K562 (cell line): ENCODE measurements at regions not wholly inside any gene's neighbourhood (a gene's known extent, or its start where the extent isn't known, plus 50 kb on each side); places are given as distances from the start of the nearest gene placed in this dataset.

Experiments used
- ATF3 ChIP-seq, 2 experiments: fragments of 450-650 bp in 1 of 2; sonication (generic) in 1 of 2; formaldehyde crosslinking in 1 of 2; IDR thresholded peaks in 1 of 2; conservative IDR thresholded peaks in 1 of 2; 2 replicates each; pipeline versions ENCODE4 v1.6.1 to v1.8.1; 2016 to 2023; ENCODE audit warnings: mild to moderate bottlenecking in 2 of 2, moderate library complexity in 2 of 2, inconsistent platforms in 1 of 2, missing genetic modification reagents in 1 of 2
- BRCA1 ChIP-seq, 2 experiments: fragments of 450-650 bp in 1 of 2; sonication (generic) in 1 of 2; formaldehyde crosslinking in 1 of 2; IDR thresholded peaks; 2 replicates each; pipeline versions ENCODE4 v1.5.0 to v1.6.1; 2017 to 2020; ENCODE audit warnings: mild to moderate bottlenecking in 1 of 2, missing genetic modification reagents in 1 of 2
- MAX ChIP-seq: sonication (generic); formaldehyde crosslinking; IDR thresholded peaks from 2 replicates; pipeline ENCODE4 v1.9.0; 2022; ENCODE audit warnings: mild to moderate bottlenecking, missing genetic modification reagents
- NFIC ChIP-seq: fragments of 450-650 bp; IDR thresholded peaks from 2 replicates; pipeline ENCODE4 v1.6.1; 2017; ENCODE audit warnings: mild to moderate bottlenecking, inconsistent platforms
- POLR2B ChIP-seq: fragments of 450-650 bp; IDR thresholded peaks from 2 replicates; pipeline ENCODE4 v1.6.1; 2018; ENCODE audit warnings: low read depth; ENCODE audit not compliant: partially characterized antibody
- TAF1 ChIP-seq: IDR thresholded peaks from 2 replicates; pipeline ENCODE4 v1.6.1; 2011; ENCODE audit warnings: mild to moderate bottlenecking, low read length, moderate library complexity; ENCODE audit not compliant: insufficient read depth, control insufficient read depth, severe bottlenecking; ENCODE audit errors: extremely low read depth
- USF1 ChIP-seq: sonication (generic); formaldehyde crosslinking; IDR thresholded peaks from 2 replicates; pipeline ENCODE4 v1.9.0; 2022; ENCODE audit warnings: mild to moderate bottlenecking, missing genetic modification reagents
- ZZZ3 ChIP-seq: fragments of 450-650 bp; IDR thresholded peaks from 2 replicates; pipeline ENCODE4 v1.6.1; 2016; ENCODE audit warnings: antibody characterized with exemption, mild to moderate bottlenecking, moderate library complexity
- TF ChIP-seq, protein P1 (sequence below), 3 experiments: IDR thresholded peaks in 2 of 3; conservative IDR thresholded peaks in 1 of 3; 2 replicates each; pipeline ENCODE4 v1.5.1; 2011 to 2012; ENCODE audit warnings: low read length in 3 of 3, mild to moderate bottlenecking in 3 of 3, control low read depth in 2 of 3, improper control_type of control experiment in 1 of 3, inconsistent platforms in 1 of 3, low read depth in 1 of 3, mixed read lengths in 1 of 3, moderate library complexity in 1 of 3; ENCODE audit not compliant: insufficient read depth in 2 of 3

- TF ChIP-seq BRCA1 (IDR thresholded peaks at IDR 0.05), result no peak
- no peak for TF ChIP-seq BRCA1 (CRISPR knock-in tag; IDR thresholded peaks at IDR 0.05)
- TF ChIP-seq, protein P1, sequence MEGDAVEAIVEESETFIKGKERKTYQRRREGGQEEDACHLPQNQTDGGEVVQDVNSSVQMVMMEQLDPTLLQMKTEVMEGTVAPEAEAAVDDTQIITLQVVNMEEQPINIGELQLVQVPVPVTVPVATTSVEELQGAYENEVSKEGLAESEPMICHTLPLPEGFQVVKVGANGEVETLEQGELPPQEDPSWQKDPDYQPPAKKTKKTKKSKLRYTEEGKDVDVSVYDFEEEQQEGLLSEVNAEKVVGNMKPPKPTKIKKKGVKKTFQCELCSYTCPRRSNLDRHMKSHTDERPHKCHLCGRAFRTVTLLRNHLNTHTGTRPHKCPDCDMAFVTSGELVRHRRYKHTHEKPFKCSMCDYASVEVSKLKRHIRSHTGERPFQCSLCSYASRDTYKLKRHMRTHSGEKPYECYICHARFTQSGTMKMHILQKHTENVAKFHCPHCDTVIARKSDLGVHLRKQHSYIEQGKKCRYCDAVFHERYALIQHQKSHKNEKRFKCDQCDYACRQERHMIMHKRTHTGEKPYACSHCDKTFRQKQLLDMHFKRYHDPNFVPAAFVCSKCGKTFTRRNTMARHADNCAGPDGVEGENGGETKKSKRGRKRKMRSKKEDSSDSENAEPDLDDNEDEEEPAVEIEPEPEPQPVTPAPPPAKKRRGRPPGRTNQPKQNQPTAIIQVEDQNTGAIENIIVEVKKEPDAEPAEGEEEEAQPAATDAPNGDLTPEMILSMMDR (IDR thresholded peaks at IDR 0.05 in 2 of 3, conservative IDR thresholded peaks at IDR 0.05 in 1 of 3; ENCODE audit: insufficient read depth in 2 of 3, low read depth in 1 of 3, low read length in 3 of 3), result no peak
- no peak for TF ChIP-seq POLR2B
- TF ChIP-seq MAX (CRISPR knock-in tag), result no peak
- TF ChIP-seq ZZZ3, result no peak
- no peak for TF ChIP-seq TAF1
- TF ChIP-seq USF1 (CRISPR knock-in tag), result no peak
- TF ChIP-seq ATF3 (IDR thresholded peaks at IDR 0.05), result no peak
- no peak for TF ChIP-seq ATF3 (CRISPR knock-in tag; conservative IDR thresholded peaks at IDR 0.05)
- no peak for TF ChIP-seq NFIC
Measured at GRCh38 chr14:98606041-98606640, 665.9 kb downstream of the BCL11B start.
